BJ (cell line): ENCODE measurements at regions not wholly inside any gene's neighbourhood (a gene's known extent, or its start where the extent isn't known, plus 50 kb on each side); places are given as distances from the start of the nearest gene placed in this dataset.
A peak's percentile ranks its signal among the peaks of the same experiment; 100 is the strongest.

Source experiments
- CTCF ChIA-PET: fragments of 350-600 bp; formaldehyde crosslinking; extraction: SDS; loops from one replicate; lab custom pipeline; 2021; ENCODE audit warnings: antibody characterized with exemption, inconsistent platforms; lab: Yijun Ruan, JAX
- POLR2A ChIA-PET: fragments of 300-600 bp; sonication (Branson Sonifier 250); formaldehyde crosslinking; extraction: SDS; loops from one replicate; lab custom pipeline; 2021; ENCODE audit warnings: antibody characterized with exemption; lab: Charles Lee
- DNase-seq: peaks from one replicate; pipeline ENCODE4 v3.0.0-alpha.2; 2011; ENCODE audit warnings: low read depth
- H3K27me3 ChIP-seq: 2 replicates; pipeline ENCODE4 v1.6.0; 2011; ENCODE audit warnings: low read length; ENCODE audit not compliant: control insufficient read depth, insufficient read depth
- H3K36me3 ChIP-seq: 2 replicates; pipeline ENCODE4 v1.5.1; 2011; ENCODE audit warnings: low read length; ENCODE audit not compliant: control insufficient read depth, insufficient read depth
- H3K4me3 ChIP-seq: 2 replicates; pipeline ENCODE4 v1.5.1; 2011; ENCODE audit warnings: low read depth, mild to moderate bottlenecking, control low read depth, low read length
- TF ChIP-seq, protein P1 (sequence below): IDR thresholded peaks from 2 replicates; pipeline ENCODE4 v1.5.1; 2011; ENCODE audit warnings: low read depth, mild to moderate bottlenecking, control low read depth, inconsistent platforms, low read length, moderate library complexity; ENCODE audit not compliant: insufficient read depth

GRCh38 chr13:83531022-83531421 is 351.3 kb downstream of the SLITRK1 start:
- H3K36me3 ChIP-seq: no peaks in the 10 kb centered on the region
- H3K4me3 ChIP-seq: no peak overlapping the region
- CTCF ChIA-PET: no interaction called here
- TF ChIP-seq, protein P1, sequence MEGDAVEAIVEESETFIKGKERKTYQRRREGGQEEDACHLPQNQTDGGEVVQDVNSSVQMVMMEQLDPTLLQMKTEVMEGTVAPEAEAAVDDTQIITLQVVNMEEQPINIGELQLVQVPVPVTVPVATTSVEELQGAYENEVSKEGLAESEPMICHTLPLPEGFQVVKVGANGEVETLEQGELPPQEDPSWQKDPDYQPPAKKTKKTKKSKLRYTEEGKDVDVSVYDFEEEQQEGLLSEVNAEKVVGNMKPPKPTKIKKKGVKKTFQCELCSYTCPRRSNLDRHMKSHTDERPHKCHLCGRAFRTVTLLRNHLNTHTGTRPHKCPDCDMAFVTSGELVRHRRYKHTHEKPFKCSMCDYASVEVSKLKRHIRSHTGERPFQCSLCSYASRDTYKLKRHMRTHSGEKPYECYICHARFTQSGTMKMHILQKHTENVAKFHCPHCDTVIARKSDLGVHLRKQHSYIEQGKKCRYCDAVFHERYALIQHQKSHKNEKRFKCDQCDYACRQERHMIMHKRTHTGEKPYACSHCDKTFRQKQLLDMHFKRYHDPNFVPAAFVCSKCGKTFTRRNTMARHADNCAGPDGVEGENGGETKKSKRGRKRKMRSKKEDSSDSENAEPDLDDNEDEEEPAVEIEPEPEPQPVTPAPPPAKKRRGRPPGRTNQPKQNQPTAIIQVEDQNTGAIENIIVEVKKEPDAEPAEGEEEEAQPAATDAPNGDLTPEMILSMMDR: no peak
- H3K27me3 ChIP-seq: no peaks in the 10 kb centered on the region
- no peak for DNase-seq
- POLR2A ChIA-PET: no interaction called here

DNA sequence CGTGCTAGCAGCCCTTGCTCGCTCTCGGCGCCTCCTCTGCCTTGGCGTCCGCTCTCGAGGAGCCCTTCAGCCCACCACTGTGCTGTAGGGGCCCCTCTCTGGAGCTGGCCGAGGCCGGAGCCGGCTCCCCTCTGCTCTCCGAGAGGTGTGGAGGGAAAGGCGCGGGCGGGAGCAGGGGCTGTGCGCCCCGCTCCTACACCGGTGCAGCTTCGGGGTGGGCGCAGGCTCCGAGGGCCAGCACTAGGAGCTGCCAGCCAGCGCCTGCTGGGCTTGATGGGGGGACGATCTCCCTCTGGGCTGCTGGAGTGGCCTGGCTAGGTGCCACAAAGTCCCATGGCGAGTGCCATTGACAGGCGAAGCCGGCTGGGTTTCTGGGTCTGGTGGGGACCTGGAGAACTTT is 365.5 kb downstream of the SLITRK1 start:
- DNase-seq: no peak
- ChIA-PET CTCF (no interaction called here), POLR2A (no interaction called here)
- no peaks in the 10 kb centered on the region for H3K36me3 ChIP-seq
- H3K4me3 ChIP-seq: no peak overlapping the region
- no peaks in the 10 kb centered on the region for H3K27me3 ChIP-seq
- TF ChIP-seq, protein P1: no peak

DNA sequence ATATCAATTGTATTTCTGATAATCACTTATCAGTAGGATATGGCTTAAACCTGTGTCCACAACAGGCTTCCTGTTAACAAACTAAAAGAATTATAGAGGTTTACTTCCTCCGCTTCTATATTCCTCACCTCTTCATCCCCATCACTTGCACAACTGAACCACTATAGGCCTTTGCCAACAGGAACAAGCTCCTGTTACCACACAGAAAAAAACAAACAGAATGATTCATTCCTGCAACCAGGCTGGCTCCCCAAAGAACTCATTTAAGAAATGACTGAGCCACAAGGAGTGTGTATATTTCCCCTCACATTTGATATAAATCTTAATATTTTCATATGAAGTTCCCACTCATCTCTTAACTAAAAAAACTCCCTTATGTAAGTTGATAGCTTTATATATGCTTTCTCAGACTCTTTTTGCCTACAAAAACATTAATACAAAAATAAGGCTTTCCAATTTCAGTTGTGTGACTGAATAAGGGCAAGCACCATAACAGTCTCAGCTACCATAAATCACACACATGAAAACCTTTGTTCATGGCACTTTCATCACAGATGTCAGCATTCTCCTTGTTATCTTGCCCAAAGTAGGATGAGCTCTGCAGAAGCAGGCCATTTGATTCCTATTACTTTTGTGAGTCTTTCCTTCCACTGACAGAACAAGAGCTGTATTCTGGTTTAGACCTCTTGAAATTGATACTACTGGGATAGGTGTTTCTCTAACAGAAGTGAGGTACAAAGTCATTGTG is 366.8 kb downstream of the SLITRK1 start:
- POLR2A ChIA-PET: no interaction called here
- H3K27me3 ChIP-seq: no peaks in the 10 kb centered on the region
- H3K36me3 ChIP-seq: no peaks in the 10 kb centered on the region
- peak; percentile 14 for DNase-seq
- no peak overlapping the region for H3K4me3 ChIP-seq
- CTCF ChIA-PET: no interaction called here
- TF ChIP-seq, protein P1: no peak

- ChIA-PET POLR2A (no interaction called here), CTCF (interaction anchor here (0.5 kb wide), 1 partner anchor 51 kb away, joined by 4 read pairs; no protein-coding TSS in a partner anchor)
- TF ChIP-seq, protein P1: no peak
- Histone ChIP-seq H3K27me3 (no peaks in the 10 kb centered on the region), H3K36me3 (no peaks in the 10 kb centered on the region), H3K4me3 (no peak overlapping the region)
- DNase-seq: no peak
Observed at GRCh38 chr13:83508771-83509301, 373.4 kb downstream of the SLITRK1 start.

- no peak overlapping the region for H3K4me3 ChIP-seq
- DNase-seq: no peak
- H3K36me3 ChIP-seq: no peaks in the 10 kb centered on the region
- H3K27me3 ChIP-seq: no peaks in the 10 kb centered on the region
- ChIA-PET POLR2A (no interaction called here), CTCF (interaction anchor here (0.7 kb wide), 1 partner anchor 353 kb away, joined by 3 read pairs; no protein-coding TSS in a partner anchor)
- TF ChIP-seq, protein P1: no peak
Observed at GRCh38 chr13:83503424-83503823, 378.9 kb downstream of the SLITRK1 start.
